Gastroesophageal sphincter (tissue), 4 donors: ENCODE measurements at regions not wholly inside any gene's neighbourhood (a gene's known extent, or its start where the extent isn't known, plus 50 kb on each side); places are given as distances from the start of the nearest gene placed in this dataset.

Experiments used
- ATAC-seq: fragments of 150-250 bp; one replicate; pipeline ENCODE4 v1.9.1; 2016; ENCODE audit warnings: mild to moderate bottlenecking, moderate library complexity
- H3K27ac ChIP-seq, 4 donors: fragments of 200-600 bp; sonication (generic) in 3 of 4; 1 replicate in 3 of 4; 2 replicates in 1 of 4; pipeline ENCODE4 v1.5.1; 2016 to 2019
- H3K27me3 ChIP-seq: fragments of 200-600 bp; sonication (generic); one replicate; pipeline ENCODE4 v1.5.1; 2019
- H3K36me3 ChIP-seq, 2 donors: fragments of 200-600 bp; sonication (generic); one replicate each; pipeline ENCODE4 v1.5.1; 2019; ENCODE audit warnings: control low read depth in 1 of 2
- H3K4me1 ChIP-seq, 3 donors: fragments of 200-600 bp; sonication (generic); 1 replicate in 2 of 3; 2 replicates in 1 of 3; pipeline ENCODE4 v1.5.1; 2016 to 2019; ENCODE audit warnings: control low read depth in 2 of 3
- H3K4me3 ChIP-seq, 2 donors: fragments of 200-600 bp; sonication (generic); one replicate each; pipeline ENCODE4 v1.5.1; 2019; ENCODE audit warnings: mild to moderate bottlenecking in 1 of 2, moderate library complexity in 1 of 2
- H3K9me3 ChIP-seq, 3 donors: fragments of 200-600 bp; sonication (generic); one replicate each; pipeline ENCODE4 v1.5.1; 2017 to 2019; ENCODE audit warnings: control low read depth in 2 of 3
- EP300 ChIP-seq: sonication (generic); formaldehyde crosslinking; IDR thresholded peaks from one replicate; pipeline ENCODE4 v1.6.1; 2017; ENCODE audit warnings: antibody characterized with exemption, mild to moderate bottlenecking
- POLR2A ChIP-seq, 2 donors: fragments of 450-650 bp; IDR thresholded peaks; one replicate each; pipeline ENCODE4 v1.6.1; 2017; ENCODE audit warnings: antibody characterized with exemption in 2 of 2, mild to moderate bottlenecking in 2 of 2, moderate library complexity in 1 of 2
- POLR2AphosphoS5 ChIP-seq: sonication (generic); formaldehyde crosslinking; IDR thresholded peaks from one replicate; pipeline ENCODE4 v1.6.1; 2017; ENCODE audit warnings: antibody characterized with exemption
- WGBS, 2 donors: methylation state at CpG; one replicate each; pipeline ENCODE4 v1.1.5; 2018; ENCODE audit warnings: low coverage in 1 of 2; 5-methylcytosine and 5-hydroxymethylcytosine counted together
- TF ChIP-seq, protein P1 (sequence below), 4 experiments: fragments of 200-600 bp in 2 of 4; fragments of 450-650 bp in 2 of 4; sonication (generic) in 1 of 4; IDR thresholded peaks; one replicate each; pipeline ENCODE4 v1.5.1; 2017 to 2019; ENCODE audit warnings: antibody characterized with exemption in 4 of 4, mild to moderate bottlenecking in 2 of 4, moderate library complexity in 2 of 4

DNA sequence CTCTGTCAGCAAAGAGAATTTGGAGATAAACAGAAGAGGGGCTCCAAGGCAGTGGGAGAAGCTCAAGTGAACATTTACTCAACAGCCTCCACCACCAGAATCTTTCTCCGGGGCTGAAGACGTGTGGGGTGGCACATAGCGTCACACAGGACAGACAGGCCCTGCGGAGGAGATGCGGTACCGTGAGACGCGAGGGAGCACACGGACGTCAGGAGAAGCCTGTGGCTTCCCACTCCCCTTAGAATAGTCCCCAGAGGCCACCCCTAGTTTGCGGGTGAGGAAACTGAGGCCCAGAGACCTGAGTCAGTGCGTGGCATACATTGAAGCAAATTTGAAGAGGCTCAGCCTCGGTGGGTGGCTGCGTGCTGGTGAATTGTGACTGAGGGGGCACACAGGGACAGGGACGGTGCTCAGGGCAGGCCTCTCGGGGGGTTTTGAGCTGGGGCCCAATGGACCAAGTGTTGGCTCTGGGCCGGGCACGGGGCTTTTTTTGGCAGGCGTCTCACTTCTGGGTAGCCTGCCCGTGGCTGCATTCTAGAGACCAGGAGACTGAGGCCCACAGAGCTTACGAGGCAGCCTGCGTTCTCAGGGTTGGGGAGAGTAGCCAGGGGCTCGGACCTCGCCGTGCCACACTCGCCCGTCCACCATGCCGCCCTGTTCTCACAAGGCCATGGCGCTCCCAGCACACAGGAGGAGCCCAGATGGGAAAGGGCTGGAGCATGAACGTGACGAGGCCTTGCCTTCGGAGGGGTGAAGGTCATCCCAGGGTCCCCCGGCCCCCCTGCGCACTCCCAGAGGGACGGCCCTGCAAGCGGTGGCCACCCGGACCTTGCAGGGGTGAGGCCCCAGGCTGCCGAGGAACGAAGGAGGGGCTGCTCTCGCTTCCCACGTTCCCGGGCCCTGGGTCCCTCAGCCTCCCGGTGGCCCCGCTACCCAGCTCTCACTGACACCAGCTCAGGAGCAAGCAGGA is 220.6 kb downstream of the C9orf50 start:
- no peaks in the 10 kb centered on the region for H3K27me3 ChIP-seq
- 83% methylated on average over 16 of the region's 44 CpGs; no CpG with 5 or more reads in 1 of the 2 donors for WGBS, 2 donors
- H3K4me3 ChIP-seq = no peak overlapping the region
- ATAC-seq = no peak
- H3K4me1 ChIP-seq = peaks cover 0 to 44% (median 12%) of the 10 kb centered on the region in 3 donors
- H3K36me3 ChIP-seq = no peaks in the 10 kb centered on the region
- peak overlapping the region in 3 of 4 donors; percentile 71 to 80 (median 71) for H3K27ac ChIP-seq
- H3K9me3 ChIP-seq = no peaks in the 10 kb centered on the region
- TF ChIP-seq, protein P1, sequence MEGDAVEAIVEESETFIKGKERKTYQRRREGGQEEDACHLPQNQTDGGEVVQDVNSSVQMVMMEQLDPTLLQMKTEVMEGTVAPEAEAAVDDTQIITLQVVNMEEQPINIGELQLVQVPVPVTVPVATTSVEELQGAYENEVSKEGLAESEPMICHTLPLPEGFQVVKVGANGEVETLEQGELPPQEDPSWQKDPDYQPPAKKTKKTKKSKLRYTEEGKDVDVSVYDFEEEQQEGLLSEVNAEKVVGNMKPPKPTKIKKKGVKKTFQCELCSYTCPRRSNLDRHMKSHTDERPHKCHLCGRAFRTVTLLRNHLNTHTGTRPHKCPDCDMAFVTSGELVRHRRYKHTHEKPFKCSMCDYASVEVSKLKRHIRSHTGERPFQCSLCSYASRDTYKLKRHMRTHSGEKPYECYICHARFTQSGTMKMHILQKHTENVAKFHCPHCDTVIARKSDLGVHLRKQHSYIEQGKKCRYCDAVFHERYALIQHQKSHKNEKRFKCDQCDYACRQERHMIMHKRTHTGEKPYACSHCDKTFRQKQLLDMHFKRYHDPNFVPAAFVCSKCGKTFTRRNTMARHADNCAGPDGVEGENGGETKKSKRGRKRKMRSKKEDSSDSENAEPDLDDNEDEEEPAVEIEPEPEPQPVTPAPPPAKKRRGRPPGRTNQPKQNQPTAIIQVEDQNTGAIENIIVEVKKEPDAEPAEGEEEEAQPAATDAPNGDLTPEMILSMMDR (IDR thresholded peaks at IDR 0.05) = no peak
- no peak for TF ChIP-seq POLR2A (IDR thresholded peaks at IDR 0.05)
- no peak for TF ChIP-seq EP300
- no peak for TF ChIP-seq POLR2AphosphoS5

DNA sequence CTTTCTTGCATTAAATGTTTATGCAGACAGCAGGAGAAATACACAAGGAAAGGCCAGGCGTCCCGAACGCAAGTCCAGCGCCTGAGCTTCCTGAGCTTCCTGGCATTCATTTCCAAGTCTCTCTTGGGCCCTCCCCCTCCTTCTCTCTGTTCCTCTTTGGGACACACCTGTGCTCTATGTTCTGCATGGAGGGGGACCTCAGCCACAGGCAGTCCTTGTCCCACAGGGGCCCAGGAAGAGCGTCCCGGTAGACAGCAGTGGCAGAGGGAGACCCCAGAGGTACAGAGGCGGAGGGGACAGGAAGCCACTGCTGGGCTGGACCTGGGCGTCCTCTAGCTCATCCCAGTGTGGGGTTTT is 221.3 kb downstream of the C9orf50 start:
- no peak for TF ChIP-seq POLR2AphosphoS5
- Histone ChIP-seq H3K27me3 (no peaks in the 10 kb centered on the region), H3K4me1 (peaks cover 0 to 37% (median 12%) of the 10 kb centered on the region in 3 donors), H3K9me3 (no peaks in the 10 kb centered on the region), H3K4me3 (no peak overlapping the region), H3K27ac (no peak overlapping the region), H3K36me3 (no peaks in the 10 kb centered on the region)
- 43% methylated on average over 5 of the region's 8 CpGs; no CpG with 5 or more reads in 1 of the 2 donors for WGBS, 2 donors
- no peak for ATAC-seq

GRCh38 chr9:129398961-129399633 is 221.0 kb upstream of the IER5L start:
- H3K9me3 ChIP-seq = no peaks in the 10 kb centered on the region
- H3K36me3 ChIP-seq = no peaks in the 10 kb centered on the region
- WGBS, 2 donors = 86% methylated on average over 4 to 7 of the region's 21 CpGs
- no peaks in the 10 kb centered on the region for H3K27me3 ChIP-seq
- no peak overlapping the region for H3K27ac ChIP-seq
- H3K4me3 ChIP-seq = no peak overlapping the region
- peaks cover 0 to 32% (median 12%) of the 10 kb centered on the region in 3 donors for H3K4me1 ChIP-seq
- no peak for ATAC-seq
- TF ChIP-seq EP300 (no peak), POLR2A (IDR thresholded peaks at IDR 0.05) (no peak), POLR2AphosphoS5 (no peak)
- TF ChIP-seq, protein P1 (IDR thresholded peaks at IDR 0.05) = no peak

DNA sequence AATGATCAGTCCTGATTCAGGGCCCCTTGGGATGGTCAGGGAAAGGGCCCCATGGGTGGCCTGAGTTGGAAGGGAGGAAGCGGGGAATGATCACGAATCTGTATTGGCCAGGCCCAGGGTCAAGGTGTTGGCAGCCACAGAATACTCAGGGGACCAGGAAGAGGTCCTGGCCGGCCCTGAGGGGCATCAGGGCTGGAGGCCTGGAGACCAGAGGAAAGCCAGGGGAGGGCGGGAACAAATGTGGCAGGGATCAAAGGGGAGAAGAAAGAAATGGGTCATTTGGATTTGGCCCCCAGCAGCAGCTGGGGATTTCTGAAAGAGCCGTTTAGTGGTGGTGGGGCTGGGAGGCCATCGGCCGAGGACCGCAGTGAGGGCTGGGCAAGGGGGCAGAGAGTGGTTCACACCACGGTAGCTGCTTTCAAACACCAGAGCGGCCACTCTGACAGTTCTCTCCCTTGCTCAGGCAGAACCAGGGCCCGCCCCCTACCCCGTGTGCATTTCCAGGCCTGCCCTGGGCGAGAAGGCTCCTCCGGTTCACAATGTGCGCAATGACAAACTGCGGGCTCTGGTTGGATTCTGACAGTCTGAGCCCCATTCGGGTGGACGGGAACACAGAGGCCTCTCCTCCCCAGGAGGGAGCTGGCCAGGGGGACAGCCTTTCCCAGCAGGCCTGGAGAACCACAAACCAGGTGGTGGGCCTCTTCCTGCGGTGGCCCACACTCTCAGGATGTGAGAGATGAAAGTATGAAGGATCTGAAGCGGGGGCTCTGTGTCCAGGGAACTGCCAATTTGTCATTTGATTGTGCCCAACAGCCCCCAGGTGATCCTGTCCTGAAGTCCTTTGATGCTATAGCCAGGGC is 220.3 kb upstream of the IER5L start:
- Histone ChIP-seq H3K4me1 (peaks cover 0 to 24% (median 11%) of the 10 kb centered on the region in 3 donors), H3K4me3 (no peak overlapping the region), H3K27ac (no peak overlapping the region), H3K36me3 (no peaks in the 10 kb centered on the region), H3K27me3 (no peaks in the 10 kb centered on the region), H3K9me3 (no peaks in the 10 kb centered on the region)
- ATAC-seq = no peak
- whole genome bisulfite sequencing, 2 donors = 87 to 100% methylated on average over 1 to 6 of the region's 20 CpGs
- TF ChIP-seq, protein P1 (IDR thresholded peaks at IDR 0.05) = no peak
- TF ChIP-seq POLR2A (IDR thresholded peaks at IDR 0.05) = no peak
- TF ChIP-seq EP300 = no peak
- TF ChIP-seq POLR2AphosphoS5 = no peak

- TF ChIP-seq EP300 (no peak), POLR2A (IDR thresholded peaks at IDR 0.05) (no peak), POLR2AphosphoS5 (no peak)
- TF ChIP-seq, protein P1 (IDR thresholded peaks at IDR 0.05) = no peak
- WGBS, 2 donors = 91% methylated on average over 6 of the region's 6 CpGs
- Histone ChIP-seq H3K27me3 (no peaks in the 10 kb centered on the region), H3K4me3 (no peak overlapping the region), H3K27ac (no peak overlapping the region), H3K4me1 (peaks cover 0 to 14% (median 2%) of the 10 kb centered on the region in 3 donors), H3K36me3 (no peaks in the 10 kb centered on the region), H3K9me3 (no peaks in the 10 kb centered on the region)
- ATAC-seq = no peak
Observed at GRCh38 chr9:129397335-129397734, 219.3 kb upstream of the IER5L start.
